ENCODE measurements at regions not wholly inside any gene's neighbourhood (a gene's known extent, or its start where the extent isn't known, plus 50 kb on each side); places are given as distances from the start of the nearest gene placed in this dataset.
A peak's percentile ranks its signal among the peaks of the same experiment; 100 is the strongest.

GRCh38 chr20:51987812-51988211 is 185.5 kb upstream of the SALL4 start:
- ATAC-seq (ENCODE audit: insufficient read depth, low read depth): peak; percentile 48; the same call in 1 of the 3 replicates
- DNase-seq: no peak

GRCh38 chr20:51985013-51985415 is 182.7 kb upstream of the SALL4 start:
- Histone ChIP-seq H3K4me2 (ENCODE audit: insufficient read depth, low read length) (peak overlapping the region; percentile 20), H3K27ac (ENCODE audit: low read length) (peak overlapping the region; percentile 68), H3K9ac (ENCODE audit: low read depth, low read length) (peak overlapping the region; percentile 34; the same call in 1 of the 2 replicates), H2AFZ (ENCODE audit: low read depth, low read length) (peak overlapping the region; percentile 36), H3K79me2 (ENCODE audit: insufficient read depth, low read length) (no peaks in the 10 kb centered on the region), H4K20me1 (ENCODE audit: insufficient read depth, low read length) (no peaks in the 10 kb centered on the region), H3K4me1 (ENCODE audit: insufficient read depth, low read length) (peaks cover 15% of the 10 kb centered on the region), H3K9me3 (ENCODE audit: insufficient read depth, low read length, severe bottlenecking) (no peaks in the 10 kb centered on the region), H3K27me3 (ENCODE audit: insufficient read depth, low read length, poor library complexity) (no peaks in the 10 kb centered on the region), H3K36me3 (ENCODE audit: insufficient read depth, low read length) (no peaks in the 10 kb centered on the region), H3K4me3 (ENCODE audit: low read depth in 1 of 2, low read length in 2 of 2) (no peak overlapping the region)
- DNase-seq: no peak
- TF ChIP-seq EZH2 (IDR thresholded peaks at IDR 0.05; ENCODE audit: borderline replicate concordance, low read depth, low read length, severe bottlenecking): no peak
- TF ChIP-seq, protein P1, sequence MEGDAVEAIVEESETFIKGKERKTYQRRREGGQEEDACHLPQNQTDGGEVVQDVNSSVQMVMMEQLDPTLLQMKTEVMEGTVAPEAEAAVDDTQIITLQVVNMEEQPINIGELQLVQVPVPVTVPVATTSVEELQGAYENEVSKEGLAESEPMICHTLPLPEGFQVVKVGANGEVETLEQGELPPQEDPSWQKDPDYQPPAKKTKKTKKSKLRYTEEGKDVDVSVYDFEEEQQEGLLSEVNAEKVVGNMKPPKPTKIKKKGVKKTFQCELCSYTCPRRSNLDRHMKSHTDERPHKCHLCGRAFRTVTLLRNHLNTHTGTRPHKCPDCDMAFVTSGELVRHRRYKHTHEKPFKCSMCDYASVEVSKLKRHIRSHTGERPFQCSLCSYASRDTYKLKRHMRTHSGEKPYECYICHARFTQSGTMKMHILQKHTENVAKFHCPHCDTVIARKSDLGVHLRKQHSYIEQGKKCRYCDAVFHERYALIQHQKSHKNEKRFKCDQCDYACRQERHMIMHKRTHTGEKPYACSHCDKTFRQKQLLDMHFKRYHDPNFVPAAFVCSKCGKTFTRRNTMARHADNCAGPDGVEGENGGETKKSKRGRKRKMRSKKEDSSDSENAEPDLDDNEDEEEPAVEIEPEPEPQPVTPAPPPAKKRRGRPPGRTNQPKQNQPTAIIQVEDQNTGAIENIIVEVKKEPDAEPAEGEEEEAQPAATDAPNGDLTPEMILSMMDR (IDR thresholded peaks at IDR 0.05; ENCODE audit: borderline replicate concordance, extremely low read depth, low read length, poor library complexity, severe bottlenecking): no peak
- ATAC-seq (ENCODE audit: insufficient read depth, low read depth): peak; percentile 74

More at GRCh38 chr20:51987812-51988211, 185.5 kb upstream of the SALL4 start:
- TF ChIP-seq EZH2 (IDR thresholded peaks at IDR 0.05; ENCODE audit: borderline replicate concordance, low read depth, low read length, severe bottlenecking): no peak
- TF ChIP-seq, protein P1 (IDR thresholded peaks at IDR 0.05; ENCODE audit: borderline replicate concordance, extremely low read depth, low read length, poor library complexity, severe bottlenecking): no peak
- Histone ChIP-seq H3K4me3 (ENCODE audit: low read depth in 1 of 2, low read length in 2 of 2) (no peak overlapping the region), H2AFZ (ENCODE audit: low read depth, low read length) (peak overlapping the region; percentile 40; the same call in 1 of the 2 replicates), H3K36me3 (ENCODE audit: insufficient read depth, low read length) (no peaks in the 10 kb centered on the region), H3K9ac (ENCODE audit: low read depth, low read length) (no peak overlapping the region), H4K20me1 (ENCODE audit: insufficient read depth, low read length) (no peaks in the 10 kb centered on the region), H3K27ac (ENCODE audit: low read length) (no peak overlapping the region), H3K27me3 (ENCODE audit: insufficient read depth, low read length, poor library complexity) (no peaks in the 10 kb centered on the region), H3K9me3 (ENCODE audit: insufficient read depth, low read length, severe bottlenecking) (no peaks in the 10 kb centered on the region), H3K79me2 (ENCODE audit: insufficient read depth, low read length) (no peaks in the 10 kb centered on the region), H3K4me1 (ENCODE audit: insufficient read depth, low read length) (peaks cover 15% of the 10 kb centered on the region), H3K4me2 (ENCODE audit: insufficient read depth, low read length) (no peak overlapping the region)

DNA sequence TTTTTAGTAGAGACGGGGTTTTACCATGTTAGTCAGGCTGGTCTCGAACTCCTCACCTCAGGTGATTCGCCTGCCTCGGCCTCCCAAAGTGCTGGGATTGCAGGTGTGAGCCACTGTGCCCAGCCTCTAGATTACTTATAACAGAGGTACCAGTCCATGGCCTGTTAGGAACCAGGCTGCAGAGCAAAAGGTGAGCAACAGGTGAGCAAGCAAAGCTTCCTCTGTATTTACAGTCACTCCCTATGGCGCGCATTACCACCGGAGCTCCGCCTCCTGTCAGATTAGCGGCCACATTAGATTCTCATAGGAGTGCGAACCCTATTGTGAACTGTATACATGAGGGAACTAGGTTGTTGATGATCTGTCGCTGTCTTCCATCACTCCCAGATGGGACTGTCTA is 178.0 kb upstream of the SALL4 start:
- H3K27ac ChIP-seq (ENCODE audit: low read length): no peak overlapping the region
- H3K36me3 ChIP-seq (ENCODE audit: insufficient read depth, low read length): no peaks in the 10 kb centered on the region
- ATAC-seq (ENCODE audit: insufficient read depth, low read depth) (no peak), DNase-seq (no peak)
- peaks cover 9% of the 10 kb centered on the region for H3K4me1 ChIP-seq (ENCODE audit: insufficient read depth, low read length)
- H3K4me3 ChIP-seq (ENCODE audit: low read depth in 1 of 2, low read length in 2 of 2): no peak overlapping the region
- no peak for TF ChIP-seq EZH2 (IDR thresholded peaks at IDR 0.05; ENCODE audit: borderline replicate concordance, low read depth, low read length, severe bottlenecking)
- TF ChIP-seq, protein P1 (IDR thresholded peaks at IDR 0.05; ENCODE audit: borderline replicate concordance, extremely low read depth, low read length, poor library complexity, severe bottlenecking): no peak
- H2AFZ ChIP-seq (ENCODE audit: low read depth, low read length): no peak overlapping the region
- H3K4me2 ChIP-seq (ENCODE audit: insufficient read depth, low read length): no peak overlapping the region
- no peaks in the 10 kb centered on the region for H3K27me3 ChIP-seq (ENCODE audit: insufficient read depth, low read length, poor library complexity)
- H4K20me1 ChIP-seq (ENCODE audit: insufficient read depth, low read length): no peaks in the 10 kb centered on the region
- H3K9me3 ChIP-seq (ENCODE audit: insufficient read depth, low read length, severe bottlenecking): peaks cover 6% of the 10 kb centered on the region
- H3K9ac ChIP-seq (ENCODE audit: low read depth, low read length): no peak overlapping the region
- H3K79me2 ChIP-seq (ENCODE audit: insufficient read depth, low read length): no peaks in the 10 kb centered on the region

GRCh38 chr20:51979226-51979625 is 176.9 kb upstream of the SALL4 start:
- H3K4me2 ChIP-seq (ENCODE audit: insufficient read depth, low read length): no peak overlapping the region
- no peak overlapping the region for H3K27ac ChIP-seq (ENCODE audit: low read length)
- H2AFZ ChIP-seq (ENCODE audit: low read depth, low read length): no peak overlapping the region
- no peaks in the 10 kb centered on the region for H3K4me1 ChIP-seq (ENCODE audit: insufficient read depth, low read length)
- TF ChIP-seq, protein P1 (IDR thresholded peaks at IDR 0.05; ENCODE audit: borderline replicate concordance, extremely low read depth, low read length, poor library complexity, severe bottlenecking): no peak
- no peak for TF ChIP-seq EZH2 (IDR thresholded peaks at IDR 0.05; ENCODE audit: borderline replicate concordance, low read depth, low read length, severe bottlenecking)
- no peaks in the 10 kb centered on the region for H3K79me2 ChIP-seq (ENCODE audit: insufficient read depth, low read length)
- no peak overlapping the region for H3K4me3 ChIP-seq (ENCODE audit: low read depth in 1 of 2, low read length in 2 of 2)
- H3K27me3 ChIP-seq (ENCODE audit: insufficient read depth, low read length, poor library complexity): no peaks in the 10 kb centered on the region
- H4K20me1 ChIP-seq (ENCODE audit: insufficient read depth, low read length): no peaks in the 10 kb centered on the region
- ATAC-seq (ENCODE audit: insufficient read depth, low read depth): no peak
- DNase-seq: no peak
- no peaks in the 10 kb centered on the region for H3K36me3 ChIP-seq (ENCODE audit: insufficient read depth, low read length)
- no peak overlapping the region for H3K9ac ChIP-seq (ENCODE audit: low read depth, low read length)
- H3K9me3 ChIP-seq (ENCODE audit: insufficient read depth, low read length, severe bottlenecking): peaks cover 6% of the 10 kb centered on the region

Measured in DND-41 (cell line).